Liver (tissue), 8 donors: ENCODE measurements at regions not wholly inside any gene's neighbourhood (a gene's known extent, or its start where the extent isn't known, plus 50 kb on each side); places are given as distances from the start of the nearest gene placed in this dataset.

Experiments
- DNase-seq: peaks from one replicate; pipeline ENCODE4 v3.0.0-alpha.2; 2017; ENCODE audit warnings: low spot score
- H3K27ac ChIP-seq, 2 donors: one replicate each; pipeline ENCODE4 v1.7.0; 2013; ENCODE audit warnings: inconsistent platforms in 2 of 2, low read length in 2 of 2, control low read depth in 1 of 2, low read depth in 1 of 2, mild to moderate bottlenecking in 1 of 2
- H3K27me3 ChIP-seq, 4 donors: one replicate each; pipeline versions ENCODE4 v1.6.1 to v1.7.0; 2013; ENCODE audit warnings: low read length in 3 of 4, inconsistent platforms in 1 of 4, mild to moderate bottlenecking in 1 of 4, moderate library complexity in 1 of 4; ENCODE audit not compliant: control insufficient read depth in 4 of 4, insufficient read depth in 4 of 4
- H3K36me3 ChIP-seq, 4 donors: one replicate each; pipeline versions ENCODE4 v1.6.1 to v1.7.0; 2013; ENCODE audit warnings: low read length in 3 of 4, mild to moderate bottlenecking in 3 of 4, low read depth in 1 of 4, moderate library complexity in 1 of 4; ENCODE audit not compliant: control insufficient read depth in 4 of 4, insufficient read depth in 3 of 4
- H3K4me1 ChIP-seq, 4 donors: one replicate each; pipeline versions ENCODE4 v1.6.1 to v1.7.0; 2013; ENCODE audit warnings: low read length in 3 of 4, mild to moderate bottlenecking in 3 of 4, moderate library complexity in 1 of 4; ENCODE audit not compliant: control insufficient read depth in 4 of 4, insufficient read depth in 4 of 4
- H3K4me3 ChIP-seq, 3 donors: one replicate each; pipeline versions ENCODE4 v1.6.1 to v1.7.0; 2013; ENCODE audit warnings: low read length in 3 of 3, control low read depth in 1 of 3, low read depth in 1 of 3, mild to moderate bottlenecking in 1 of 3
- H3K9ac ChIP-seq, 2 donors: one replicate each; pipeline ENCODE4 v1.7.0; 2013; ENCODE audit warnings: low read length in 2 of 2, mild to moderate bottlenecking in 2 of 2, moderate library complexity in 2 of 2, control low read depth in 1 of 2, low read depth in 1 of 2
- H3K9me3 ChIP-seq, 4 donors: one replicate each; pipeline versions ENCODE4 v1.6.1 to v1.7.0; 2013; ENCODE audit warnings: low read length in 3 of 4; ENCODE audit not compliant: control insufficient read depth in 4 of 4
- ATF3 ChIP-seq: IDR thresholded peaks from 2 replicates; pipeline ENCODE4 v1.6.1; 2016; ENCODE audit warnings: antibody characterized with exemption
- CTCF ChIP-seq: fragments of 150-350 bp; IDR thresholded peaks from 2 replicates; pipeline ENCODE4 v1.5.1; 2017; ENCODE audit warnings: improper control_type of control experiment, low read depth, low read length; ENCODE audit not compliant: missing input control
- EGR1 ChIP-seq, 2 donors: IDR thresholded peaks; 2 replicates each; pipeline ENCODE4 v1.6.1; 2016 to 2018; ENCODE audit warnings: antibody characterized with exemption in 2 of 2, low read depth in 2 of 2
- FOXA1 ChIP-seq: IDR thresholded peaks from 2 replicates; pipeline ENCODE4 v1.6.1; 2016; ENCODE audit warnings: antibody characterized with exemption
- FOXA2 ChIP-seq: IDR thresholded peaks from 2 replicates; pipeline ENCODE4 v1.6.1; 2016; ENCODE audit warnings: antibody characterized with exemption
- JUND ChIP-seq, 2 donors: IDR thresholded peaks; 2 replicates each; pipeline ENCODE4 v1.6.1; 2016; ENCODE audit warnings: antibody characterized with exemption in 2 of 2
- MAX ChIP-seq: IDR thresholded peaks from 2 replicates; pipeline ENCODE4 v1.6.1; 2016; ENCODE audit warnings: antibody characterized with exemption
- NR2F2 ChIP-seq: IDR thresholded peaks from 2 replicates; pipeline ENCODE4 v1.6.1; 2016; ENCODE audit warnings: antibody characterized with exemption
- RAD21 ChIP-seq, 2 donors: IDR thresholded peaks; 2 replicates each; pipeline ENCODE4 v1.6.1; 2016; ENCODE audit warnings: antibody characterized with exemption in 2 of 2, mild to moderate bottlenecking in 2 of 2
- REST ChIP-seq: IDR thresholded peaks from 2 replicates; pipeline ENCODE4 v1.6.1; 2016; ENCODE audit warnings: antibody characterized with exemption, mild to moderate bottlenecking
- SP1 ChIP-seq: IDR thresholded peaks from 2 replicates; pipeline ENCODE4 v1.6.1; 2018; ENCODE audit warnings: antibody characterized with exemption, mild to moderate bottlenecking
- TAF1 ChIP-seq: conservative IDR thresholded peaks from 2 replicates; pipeline ENCODE4 v1.6.1; 2016; ENCODE audit warnings: antibody characterized with exemption, mild to moderate bottlenecking
- YY1 ChIP-seq: IDR thresholded peaks from 2 replicates; pipeline ENCODE4 v1.6.1; 2016; ENCODE audit warnings: antibody characterized with exemption, mild to moderate bottlenecking
- ZBTB33 ChIP-seq: IDR thresholded peaks from 2 replicates; pipeline ENCODE4 v1.6.1; 2016; ENCODE audit warnings: antibody characterized with exemption
- WGBS: extraction: QIAGEN DNeasy Blood & Tissue Kit; methylation state at CpG from one replicate; pipeline ENCODE4 v1.1.7; 2013; 5-methylcytosine and 5-hydroxymethylcytosine counted together
- donor health status: healthy.
- donor health status: healthy.
- donor health status: healthy.
- donor health status: healthy.
- donor health status: healthy.

GRCh38 chr11:90809581-90809980 lies 586.7 kb upstream of the CHORDC1 start:
- TF ChIP-seq MAX (no peak), JUND (IDR thresholded peaks at IDR 0.05) (no peak), ZBTB33 (no peak), EGR1 (IDR thresholded peaks at IDR 0.05; ENCODE audit: low read depth in 2 of 2) (no peak), CTCF (no peak), REST (no peak), RAD21 (IDR thresholded peaks at IDR 0.05) (no peak), ATF3 (no peak), YY1 (no peak)
- H3K9ac ChIP-seq: no peak overlapping the region
- no peak for DNase-seq
- no peaks in the 10 kb centered on the region for H3K4me1 ChIP-seq
- H3K27ac ChIP-seq: no peak overlapping the region
- H3K36me3 ChIP-seq: no peaks in the 10 kb centered on the region
- no peaks in the 10 kb centered on the region for H3K27me3 ChIP-seq
- 80% methylated on average over 5 of the region's 5 CpGs for WGBS
- no peak overlapping the region for H3K4me3 ChIP-seq
- H3K9me3 ChIP-seq: no peaks in the 10 kb centered on the region

- Histone ChIP-seq H3K9me3 (no peaks in the 10 kb centered on the region), H3K4me3 (no peak overlapping the region), H3K27me3 (no peaks in the 10 kb centered on the region), H3K9ac (no peak overlapping the region), H3K4me1 (no peaks in the 10 kb centered on the region), H3K27ac (no peak overlapping the region), H3K36me3 (no peaks in the 10 kb centered on the region)
- 91% methylated on average over 3 of the region's 3 CpGs for WGBS
- TF ChIP-seq JUND (IDR thresholded peaks at IDR 0.05): no peak
- no peak for TF ChIP-seq NR2F2
- TF ChIP-seq REST: no peak
- no peak for TF ChIP-seq SP1
- TF ChIP-seq FOXA1: no peak
- TF ChIP-seq FOXA2: no peak
- TF ChIP-seq TAF1: no peak
- DNase-seq: no peak
These were observed 582.3 kb upstream of the CHORDC1 start for GRCh38 chr11:90805172-90805571.
